22Rv1 (cell line): ENCODE measurements at regions not wholly inside any gene's neighbourhood (a gene's known extent, or its start where the extent isn't known, plus 50 kb on each side); places are given as distances from the start of the nearest gene placed in this dataset.

Experiments
- H3K27ac ChIP-seq: fragments of 450-650 bp; 2 replicates; pipeline ENCODE4 v1.5.1; 2017
- CTCF ChIP-seq: fragments of 450-650 bp; IDR thresholded peaks from 2 replicates; pipeline ENCODE4 v1.5.1; 2017; ENCODE audit warnings: mild to moderate bottlenecking
- ZFX ChIP-seq: fragments of 450-650 bp; IDR thresholded peaks from 2 replicates; pipeline ENCODE4 v1.6.1; 2017; ENCODE audit warnings: antibody characterized with exemption, borderline replicate concordance

DNA sequence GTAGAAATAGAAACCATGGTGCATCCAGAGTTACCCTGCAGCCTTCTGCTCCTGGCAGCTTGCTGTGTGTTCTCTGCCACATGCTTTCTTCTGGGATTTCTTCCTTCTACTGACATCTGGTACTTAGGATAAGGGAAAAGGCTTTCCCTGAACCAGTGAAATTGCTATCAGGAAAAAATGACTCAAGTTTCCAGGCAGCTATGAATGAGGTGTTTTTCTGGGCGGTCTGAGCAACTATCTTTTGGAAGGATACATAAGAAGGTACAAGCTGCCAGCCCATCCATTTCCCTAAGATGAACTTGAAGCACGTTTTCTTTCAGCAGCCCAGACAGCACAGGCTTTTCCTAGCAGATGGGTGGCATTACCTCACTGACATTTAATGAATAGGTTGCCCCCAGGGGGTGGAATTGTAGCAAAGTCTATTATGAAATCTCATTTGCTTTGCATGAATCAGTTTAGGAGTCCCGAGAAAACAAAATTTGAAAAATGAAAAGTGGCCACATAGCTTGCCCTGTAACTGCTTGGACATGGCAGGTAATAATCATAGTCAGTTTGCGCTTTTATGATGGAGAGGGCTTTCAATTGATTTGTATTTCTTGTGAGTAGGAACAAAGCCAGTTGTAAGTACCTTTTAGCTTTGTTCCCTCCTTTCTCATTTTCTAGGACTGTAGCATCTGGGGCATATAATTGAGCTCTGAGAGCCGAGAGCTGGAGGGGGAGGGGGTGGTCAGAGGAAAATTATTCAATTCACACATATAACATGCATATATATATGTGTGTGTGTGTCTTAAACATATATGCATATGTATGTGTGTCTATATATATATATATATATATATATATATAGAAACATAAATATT, 108.5 kb downstream of the C9orf152 start:
- TF ChIP-seq ZFX (no peak), CTCF (no peak)
- no peak overlapping the region for H3K27ac ChIP-seq

DNA sequence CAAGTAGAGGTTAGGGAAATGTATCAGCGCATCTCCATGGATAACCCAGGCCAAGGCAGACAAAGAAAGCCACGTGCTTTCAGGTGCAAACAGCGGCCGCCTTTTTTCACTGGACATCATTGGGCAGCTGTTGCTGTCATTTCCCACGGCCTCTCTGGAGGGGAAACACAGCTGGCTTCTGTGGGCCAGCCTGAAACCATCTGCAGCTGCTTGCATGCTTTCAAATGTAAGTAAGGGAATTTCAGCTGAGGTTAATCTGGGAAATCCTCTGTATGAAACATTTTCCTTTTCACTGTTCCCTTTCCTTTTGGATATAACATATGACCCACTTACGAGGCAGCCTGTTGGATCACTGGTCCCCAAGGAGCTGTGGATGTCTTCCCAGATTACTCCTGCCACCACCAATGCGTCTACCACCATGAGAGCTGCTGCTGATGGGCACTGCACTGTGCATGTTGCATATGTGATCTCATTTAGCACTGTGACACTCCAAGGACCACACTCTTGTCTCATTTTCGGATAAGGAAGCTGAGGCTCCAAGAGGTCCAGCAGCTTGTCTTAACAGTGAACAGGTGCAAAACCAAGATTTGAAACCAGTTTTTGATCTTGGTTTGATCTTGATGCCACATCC, 106.3 kb downstream of the C9orf152 start:
- no peak overlapping the region for H3K27ac ChIP-seq

GRCh38 chr9:110103257-110103656, 104.7 kb downstream of the C9orf152 start:
- no peak for TF ChIP-seq ZFX
- H3K27ac ChIP-seq: no peak overlapping the region

More for the DNA sequence above, 106.3 kb downstream of the C9orf152 start:
- TF ChIP-seq ZFX (no peak), CTCF (no peak)

DNA sequence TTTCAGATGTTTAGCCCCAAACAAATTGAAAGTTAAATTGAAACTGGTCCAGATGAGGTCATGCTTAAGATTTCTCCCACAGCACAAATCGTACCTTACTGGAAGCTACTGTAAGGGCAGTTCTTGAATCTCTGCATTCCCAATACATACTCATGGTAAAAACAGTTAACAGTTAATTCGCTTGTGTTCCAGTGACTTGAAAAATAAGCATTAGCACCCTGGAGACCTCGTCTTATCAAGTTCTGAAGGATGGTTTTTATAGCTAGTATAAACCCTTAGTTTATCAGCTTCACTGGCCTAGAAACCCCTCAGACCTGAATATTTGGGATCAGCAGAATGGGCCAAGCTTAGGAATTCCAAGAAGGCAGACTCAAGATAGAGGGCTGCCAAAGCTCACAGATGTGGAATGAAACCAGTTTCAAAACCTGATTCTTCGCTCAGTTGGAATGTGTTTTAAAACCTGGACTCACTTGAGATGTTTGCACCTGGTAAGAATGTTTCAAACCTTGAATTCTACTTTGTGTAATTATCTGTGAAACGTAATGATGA, 103.6 kb downstream of the C9orf152 start:
- no peak overlapping the region for H3K27ac ChIP-seq
- TF ChIP-seq CTCF (no peak), ZFX (no peak)

- H3K27ac ChIP-seq: no peak overlapping the region
- TF ChIP-seq ZFX: no peak
- TF ChIP-seq CTCF: no peak
Observed at GRCh38 chr9:110105107-110105506, 102.9 kb downstream of the C9orf152 start.

DNA sequence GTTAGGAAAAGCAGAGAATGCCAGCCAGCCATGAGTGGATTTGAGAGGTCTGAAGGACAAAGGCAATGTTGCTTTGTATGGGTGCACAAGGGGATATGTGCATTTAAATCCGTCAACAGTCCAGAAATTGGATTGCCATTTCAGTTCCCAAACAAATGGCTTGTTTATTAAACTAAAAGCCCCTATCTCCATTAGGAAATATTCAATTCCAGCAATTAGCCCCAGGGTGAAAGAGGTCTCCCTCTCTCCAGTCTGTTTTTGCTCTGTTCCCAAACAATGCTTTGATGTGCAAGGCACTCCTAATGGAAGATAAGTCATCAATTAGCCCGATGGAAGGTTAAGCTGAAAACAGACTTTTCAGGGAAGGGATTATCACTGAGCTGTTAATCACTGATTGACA, 101.3 kb downstream of the C9orf152 start:
- TF ChIP-seq ZFX (no peak), CTCF (no peak)
- no peak overlapping the region for H3K27ac ChIP-seq

DNA sequence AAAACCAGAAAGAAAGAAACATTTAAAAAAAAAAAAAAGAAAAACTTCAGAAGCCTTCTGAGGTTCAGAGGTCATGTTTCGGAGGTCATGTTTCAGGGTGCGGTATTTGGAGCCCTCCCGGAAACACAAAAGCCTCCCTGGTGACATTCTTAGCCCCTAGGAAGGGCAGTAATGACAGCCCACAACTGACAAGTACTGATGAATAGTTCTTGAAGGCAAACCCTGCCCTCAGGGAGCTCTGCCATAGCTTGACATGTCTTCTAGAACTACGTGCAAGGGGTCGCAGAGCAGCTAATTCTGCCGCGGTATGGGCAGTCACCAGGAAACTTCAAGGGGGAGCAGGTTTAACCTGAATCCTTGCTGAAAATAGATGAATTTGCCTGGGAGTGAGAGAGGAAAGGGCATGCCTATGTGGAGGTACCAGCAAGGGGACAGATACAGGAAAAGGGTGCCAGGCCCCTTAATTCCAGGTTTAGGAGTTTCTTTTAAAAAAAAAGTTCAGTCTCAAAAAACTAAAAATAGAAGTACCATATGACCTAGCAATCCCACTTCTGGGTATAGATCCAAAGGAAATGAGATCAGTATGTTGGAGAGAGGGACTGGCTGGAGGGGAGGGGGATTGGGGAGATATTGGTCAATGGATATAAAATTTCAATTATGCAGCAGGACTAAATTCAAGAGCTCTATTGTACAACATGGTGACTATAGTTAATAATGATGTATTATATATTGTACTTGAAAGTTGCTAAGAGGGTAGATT, 98.4 kb downstream of the C9orf152 start:
- no peak overlapping the region for H3K27ac ChIP-seq
- TF ChIP-seq CTCF: no peak
- no peak for TF ChIP-seq ZFX
